ENCODE measurements at regions not wholly inside any gene's neighbourhood (a gene's known extent, or its start where the extent isn't known, plus 50 kb on each side); places are given as distances from the start of the nearest gene placed in this dataset.

- no peaks in the 10 kb centered on the region for H3K36me3 ChIP-seq
- DNase-seq (ENCODE audit: low read depth in 1 of 2, low spot score in 2 of 2): no peak
- no peaks in the 10 kb centered on the region for H3K4me1 ChIP-seq (replicated peaks)
- no peak overlapping the region for H3K4me3 ChIP-seq
- H3K9me3 ChIP-seq (replicated peaks): no peaks in the 10 kb centered on the region; the same call in 1 of the 2 replicates
- H3K27ac ChIP-seq: no peak overlapping the region
- H3K27me3 ChIP-seq (replicated peaks): no peaks in the 10 kb centered on the region
Measured at GRCh38 chr16:52852978-52853377, 199.7 kb downstream of the CHD9NB start.

GRCh38 chr16:52851211-52851740, 201.4 kb downstream of the CHD9NB start:
- Histone ChIP-seq H3K36me3 (no peaks in the 10 kb centered on the region), H3K4me1 (replicated peaks) (no peaks in the 10 kb centered on the region), H3K4me3 (no peak overlapping the region), H3K9me3 (replicated peaks) (no peaks in the 10 kb centered on the region; the same call in 1 of the 2 replicates), H3K27ac (no peak overlapping the region), H3K27me3 (replicated peaks) (no peaks in the 10 kb centered on the region)
- DNase-seq (ENCODE audit: low read depth in 1 of 2, low spot score in 2 of 2): no peak

- Histone ChIP-seq H3K27ac (no peak overlapping the region), H3K4me1 (replicated peaks) (no peaks in the 10 kb centered on the region), H3K9me3 (replicated peaks) (no peaks in the 10 kb centered on the region), H3K27me3 (replicated peaks) (no peaks in the 10 kb centered on the region), H3K4me3 (no peak overlapping the region), H3K36me3 (no peaks in the 10 kb centered on the region)
- DNase-seq (ENCODE audit: low read depth in 1 of 2, low spot score in 2 of 2): no peak
Measured at GRCh38 chr16:52843381-52843780, 209.3 kb downstream of the CHD9NB start.

GRCh38 chr16:52837251-52837650, 215.4 kb downstream of the CHD9NB start:
- no peaks in the 10 kb centered on the region for H3K4me1 ChIP-seq (replicated peaks)
- no peaks in the 10 kb centered on the region for H3K36me3 ChIP-seq
- DNase-seq (ENCODE audit: low read depth in 1 of 2, low spot score in 2 of 2): peak in 1 of 2 experiments; percentile 15
- no peak overlapping the region for H3K27ac ChIP-seq
- no peaks in the 10 kb centered on the region for H3K9me3 ChIP-seq (replicated peaks)
- H3K4me3 ChIP-seq: no peak overlapping the region
- H3K27me3 ChIP-seq (replicated peaks): no peaks in the 10 kb centered on the region

GRCh38 chr16:52834736-52835465, 217.8 kb downstream of the CHD9NB start:
- Histone ChIP-seq H3K27ac (no peak overlapping the region), H3K27me3 (replicated peaks) (no peaks in the 10 kb centered on the region)

GRCh38 chr16:52832771-52833170, 219.9 kb downstream of the CHD9NB start:
- no peak for DNase-seq (ENCODE audit: low read depth in 1 of 2, low spot score in 2 of 2)
- no peaks in the 10 kb centered on the region for H3K4me1 ChIP-seq (replicated peaks)
- H3K36me3 ChIP-seq: no peaks in the 10 kb centered on the region
- H3K27ac ChIP-seq: no peak overlapping the region
- H3K9me3 ChIP-seq (replicated peaks): no peaks in the 10 kb centered on the region
- no peaks in the 10 kb centered on the region for H3K27me3 ChIP-seq (replicated peaks)
- no peak overlapping the region for H3K4me3 ChIP-seq

More at GRCh38 chr16:52834736-52835465, 217.8 kb downstream of the CHD9NB start:
- no peak for DNase-seq (ENCODE audit: low read depth in 1 of 2, low spot score in 2 of 2)
- Histone ChIP-seq H3K4me3 (no peak overlapping the region), H3K9me3 (replicated peaks) (no peaks in the 10 kb centered on the region), H3K36me3 (no peaks in the 10 kb centered on the region), H3K4me1 (replicated peaks) (no peaks in the 10 kb centered on the region)

- Histone ChIP-seq H3K4me1 (replicated peaks) (no peaks in the 10 kb centered on the region), H3K27me3 (replicated peaks) (no peaks in the 10 kb centered on the region), H3K27ac (no peak overlapping the region), H3K36me3 (no peaks in the 10 kb centered on the region), H3K4me3 (no peak overlapping the region), H3K9me3 (replicated peaks) (no peaks in the 10 kb centered on the region)
- DNase-seq (ENCODE audit: low read depth in 1 of 2, low spot score in 2 of 2): no peak
Measured at GRCh38 chr16:52827456-52827855, 225.2 kb downstream of the CHD9NB start.

GRCh38 chr16:52825892-52826291, 226.8 kb downstream of the CHD9NB start:
- Histone ChIP-seq H3K27ac (no peak overlapping the region), H3K9me3 (replicated peaks) (no peaks in the 10 kb centered on the region), H3K4me1 (replicated peaks) (no peaks in the 10 kb centered on the region), H3K27me3 (replicated peaks) (no peaks in the 10 kb centered on the region), H3K4me3 (no peak overlapping the region), H3K36me3 (no peaks in the 10 kb centered on the region)
- no peak for DNase-seq (ENCODE audit: low read depth in 1 of 2, low spot score in 2 of 2)

GRCh38 chr16:52819808-52820207, 232.9 kb downstream of the CHD9NB start:
- Histone ChIP-seq H3K4me1 (replicated peaks) (no peaks in the 10 kb centered on the region), H3K9me3 (replicated peaks) (no peaks in the 10 kb centered on the region), H3K27me3 (replicated peaks) (no peaks in the 10 kb centered on the region), H3K36me3 (no peaks in the 10 kb centered on the region), H3K4me3 (no peak overlapping the region), H3K27ac (no peak overlapping the region)
- DNase-seq (ENCODE audit: low read depth in 1 of 2, low spot score in 2 of 2): no peak

- H3K4me3 ChIP-seq: no peak overlapping the region
- no peaks in the 10 kb centered on the region for H3K36me3 ChIP-seq
- no peak overlapping the region for H3K27ac ChIP-seq
- H3K27me3 ChIP-seq (replicated peaks): no peaks in the 10 kb centered on the region
- no peak for DNase-seq (ENCODE audit: low read depth in 1 of 2, low spot score in 2 of 2)
- H3K4me1 ChIP-seq (replicated peaks): no peaks in the 10 kb centered on the region
- H3K9me3 ChIP-seq (replicated peaks): no peaks in the 10 kb centered on the region
Measured at GRCh38 chr16:52819405-52819804, 233.3 kb downstream of the CHD9NB start.

GRCh38 chr16:52817696-52818095, 235.0 kb downstream of the CHD9NB start:
- Histone ChIP-seq H3K27ac (no peak overlapping the region), H3K4me3 (no peak overlapping the region), H3K9me3 (replicated peaks) (no peaks in the 10 kb centered on the region), H3K27me3 (replicated peaks) (no peaks in the 10 kb centered on the region), H3K36me3 (no peaks in the 10 kb centered on the region), H3K4me1 (replicated peaks) (peaks cover 13% of the 10 kb centered on the region)
- no peak for DNase-seq (ENCODE audit: low read depth in 1 of 2, low spot score in 2 of 2)

- H3K27ac ChIP-seq: no peak overlapping the region
- no peaks in the 10 kb centered on the region for H3K27me3 ChIP-seq (replicated peaks)
- H3K9me3 ChIP-seq (replicated peaks): no peaks in the 10 kb centered on the region
- DNase-seq (ENCODE audit: low read depth in 1 of 2, low spot score in 2 of 2): no peak
- H3K4me1 ChIP-seq (replicated peaks): peaks cover 17% of the 10 kb centered on the region
- no peak overlapping the region for H3K4me3 ChIP-seq
- no peaks in the 10 kb centered on the region for H3K36me3 ChIP-seq
Measured at GRCh38 chr16:52816993-52817392, 235.7 kb downstream of the CHD9NB start.

- H3K4me3 ChIP-seq: no peak overlapping the region
Measured at GRCh38 chr16:52812678-52813556, 239.8 kb downstream of the CHD9NB start.

More at GRCh38 chr16:52812678-52813556, 239.8 kb downstream of the CHD9NB start:
- Histone ChIP-seq H3K27me3 (replicated peaks) (no peaks in the 10 kb centered on the region), H3K36me3 (no peaks in the 10 kb centered on the region), H3K27ac (peak overlapping the region; percentile 78), H3K4me1 (replicated peaks) (peaks cover 17% of the 10 kb centered on the region), H3K9me3 (replicated peaks) (no peaks in the 10 kb centered on the region)
- DNase-seq (ENCODE audit: low read depth in 1 of 2, low spot score in 2 of 2): peak; percentile 51 to 80

Data from SJSA1 (cell line).